Cardiac fibroblast (primary cell): ENCODE measurements at regions not wholly inside any gene's neighbourhood (a gene's known extent, or its start where the extent isn't known, plus 50 kb on each side); places are given as distances from the start of the nearest gene placed in this dataset.
"Not testable (repeated sequence)": the region's sequence is repeated elsewhere in the genome, so short reads cannot be mapped to it uniquely, and the experiment has no call there.

Experiments
- DNase-seq, 2 donors: peaks; one replicate each; pipeline versions ENCODE4 v3.0.0 to v3.0.0-alpha.2; 2010; ENCODE audit warnings: low read depth in 2 of 2
- H3K4me3 ChIP-seq, 2 donors: replicated peaks in 1 of 2; 1 replicate in 1 of 2; 2 replicates in 1 of 2; pipeline ENCODE4 v1.5.1; 2011; ENCODE audit warnings: low read depth in 2 of 2, low read length in 2 of 2, mild to moderate bottlenecking in 2 of 2, moderate library complexity in 1 of 2
- CTCF ChIP-seq: IDR thresholded peaks from one replicate; pipeline ENCODE4 v1.5.1; 2011; ENCODE audit warnings: low read depth, mild to moderate bottlenecking, low read length, inconsistent platforms

- TF ChIP-seq CTCF, result no peak
Observed at GRCh38 chr14:25371068-25371467, 321.1 kb upstream of the STXBP6 start.

GRCh38 chr14:25370057-25370456 is 320.1 kb upstream of the STXBP6 start:
- DNase-seq, H3K4me3 ChIP-seq: not testable (repeated sequence)

More at GRCh38 chr14:25371068-25371467, 321.1 kb upstream of the STXBP6 start:
- DNase-seq, result no peak
- H3K4me3 ChIP-seq, result no peak overlapping the region

GRCh38 chr14:25358330-25358729 is 308.4 kb upstream of the STXBP6 start:
- TF ChIP-seq CTCF, result no peak
- DNase-seq, result no peak
- H3K4me3 ChIP-seq, result no peak overlapping the region

GRCh38 chr14:25351269-25351668 is 301.3 kb upstream of the STXBP6 start:
- no peak for DNase-seq
- no peak for TF ChIP-seq CTCF
- H3K4me3 ChIP-seq, result no peak overlapping the region

- H3K4me3 ChIP-seq, result no peak overlapping the region
- TF ChIP-seq CTCF, result no peak
- DNase-seq, result no peak
Observed at GRCh38 chr14:25350802-25351201, 300.9 kb upstream of the STXBP6 start.

GRCh38 chr14:25350021-25350420 is 300.1 kb upstream of the STXBP6 start:
- DNase-seq, result no peak
- no peak for TF ChIP-seq CTCF
- H3K4me3 ChIP-seq, result no peak overlapping the region

GRCh38 chr14:25349269-25349668 is 299.3 kb upstream of the STXBP6 start:
- TF ChIP-seq CTCF, result no peak

More at GRCh38 chr14:25349269-25349668, 299.3 kb upstream of the STXBP6 start:
- no peak for DNase-seq
- no peak overlapping the region for H3K4me3 ChIP-seq
